ENCODE measurements at regions not wholly inside any gene's neighbourhood (a gene's known extent, or its start where the extent isn't known, plus 50 kb on each side); places are given as distances from the start of the nearest gene placed in this dataset.

- TF ChIP-seq ZFX (IDR thresholded peaks at IDR 0.05) (no peak), CTCF (conservative IDR thresholded peaks at IDR 0.05) (no peak)
- H3K27ac ChIP-seq: no peak overlapping the region
Observed at GRCh38 chr2:241931084-241931975, 61.8 kb downstream of the RTP5 start.

GRCh38 chr2:241931976-241932898 lies 62.7 kb downstream of the RTP5 start:
- TF ChIP-seq ZFX (IDR thresholded peaks at IDR 0.05) (no peak), CTCF (conservative IDR thresholded peaks at IDR 0.05) (no peak)
- no peak overlapping the region for H3K27ac ChIP-seq

GRCh38 chr2:241932899-241933178 lies 63.3 kb downstream of the RTP5 start:
- no peak for TF ChIP-seq ZFX (IDR thresholded peaks at IDR 0.05)
- no peak for TF ChIP-seq CTCF (conservative IDR thresholded peaks at IDR 0.05)
- H3K27ac ChIP-seq: no peak overlapping the region

- TF ChIP-seq ZFX (IDR thresholded peaks at IDR 0.05) (no peak), CTCF (conservative IDR thresholded peaks at IDR 0.05) (no peak)
- no peak overlapping the region for H3K27ac ChIP-seq
Observed at GRCh38 chr2:241933179-241933911, 63.8 kb downstream of the RTP5 start.

- TF ChIP-seq ZFX (IDR thresholded peaks at IDR 0.05) (no peak), CTCF (conservative IDR thresholded peaks at IDR 0.05) (no peak)
Observed at GRCh38 chr2:241935314-241935713, 65.8 kb downstream of the RTP5 start.

GRCh38 chr2:241935774-241936173 lies 66.2 kb downstream of the RTP5 start:
- no peak overlapping the region for H3K27ac ChIP-seq
- no peak for TF ChIP-seq ZFX (IDR thresholded peaks at IDR 0.05)
- TF ChIP-seq CTCF (conservative IDR thresholded peaks at IDR 0.05): no peak

More at GRCh38 chr2:241935314-241935713, 65.8 kb downstream of the RTP5 start:
- H3K27ac ChIP-seq: no peak overlapping the region
